IMR-90 (cell line): ENCODE measurements at regions not wholly inside any gene's neighbourhood (a gene's known extent, or its start where the extent isn't known, plus 50 kb on each side); places are given as distances from the start of the nearest gene placed in this dataset.

Experiments
- ATAC-seq: fragments of 200-7000 bp; cut with Tn5 transposase; 2 replicates; pipeline ENCODE4 v1.9.1; 2020; ENCODE audit warnings: low read depth, mild to moderate bottlenecking, moderate library complexity
- BruUV-seq: library from RNA; stranded (reverse); fragments of 400-500 nt; replicated peaks from 2 replicates; lab custom pipeline; 2021; lab: Mats Ljungman, UMichigan
- CTCF ChIA-PET: fragments of 300-600 bp; formaldehyde crosslinking; extraction: SDS; loops from one replicate; lab custom pipeline; 2021; ENCODE audit warnings: antibody characterized with exemption; lab: Yijun Ruan, JAX
- POLR2A ChIA-PET: fragments of 300-600 bp; sonication (Branson Sonifier 250); formaldehyde crosslinking; loops from one replicate; lab custom pipeline; 2022; ENCODE audit warnings: antibody characterized with exemption; ENCODE audit not compliant: unreplicated experiment; lab: Charles Lee
- DNase-seq: peaks from one replicate; pipeline ENCODE4 v3.0.0; 2013
- H2AFZ ChIP-seq: replicated peaks from 2 replicates; pipeline ENCODE3; 2013; ENCODE audit warnings: low read length, mild to moderate bottlenecking; ENCODE audit not compliant: poor library complexity
- H2AK5ac ChIP-seq: 2 replicates; pipeline ENCODE4 v1.6.1; 2013; ENCODE audit warnings: low read depth, low read length, inconsistent platforms
- H2AK9ac ChIP-seq: replicated peaks from 2 replicates; pipeline ENCODE3; 2013; ENCODE audit warnings: mild to moderate bottlenecking, low read depth, low read length, moderate library complexity; ENCODE audit not compliant: poor library complexity
- H2BK120ac ChIP-seq: 2 replicates; pipeline ENCODE4 v1.6.1; 2013; ENCODE audit warnings: low read depth, low read length, inconsistent platforms
- H2BK15ac ChIP-seq: 3 replicates; pipeline ENCODE4 v1.6.1; 2013; ENCODE audit warnings: low read depth, low read length, inconsistent platforms
- H2BK20ac ChIP-seq: 2 replicates; pipeline ENCODE4 v1.6.1; 2013; ENCODE audit warnings: low read depth, mild to moderate bottlenecking, inconsistent platforms, low read length, moderate library complexity
- H2BK5ac ChIP-seq: 2 replicates; pipeline ENCODE4 v1.6.1; 2013; ENCODE audit warnings: mild to moderate bottlenecking, low read depth, low read length, inconsistent platforms; ENCODE audit not compliant: poor library complexity, severe bottlenecking
- H3K14ac ChIP-seq: replicated peaks from 2 replicates; pipeline ENCODE4 v1.6.1; 2013; ENCODE audit warnings: low read depth, low read length, inconsistent platforms
- H3K18ac ChIP-seq: 2 replicates; pipeline ENCODE4 v1.6.1; 2013; ENCODE audit warnings: low read depth, low read length, control low read depth
- H3K23ac ChIP-seq: 2 replicates; pipeline ENCODE4 v1.6.1; 2013; ENCODE audit warnings: low read depth, low read length, inconsistent platforms
- H3K27ac ChIP-seq: 2 replicates; pipeline ENCODE4 v1.5.1; 2013; ENCODE audit warnings: mild to moderate bottlenecking, control low read depth, low read length; ENCODE audit not compliant: insufficient read depth
- H3K27me3 ChIP-seq: 2 replicates; pipeline ENCODE4 v1.6.1; 2013; ENCODE audit warnings: low read length; ENCODE audit not compliant: control insufficient read depth, insufficient read depth
- H3K36me3 ChIP-seq: 2 replicates; pipeline ENCODE4 v1.6.1; 2013; ENCODE audit warnings: low read length, mixed read lengths; ENCODE audit not compliant: control insufficient read depth, insufficient read depth
- H3K4ac ChIP-seq: 2 replicates; pipeline ENCODE4 v1.6.1; 2013; ENCODE audit warnings: low read depth, low read length, inconsistent platforms
- H3K4me1 ChIP-seq: 2 replicates; pipeline ENCODE4 v1.6.1; 2013; ENCODE audit warnings: low read length, mixed read lengths; ENCODE audit not compliant: control insufficient read depth, insufficient read depth
- H3K4me2 ChIP-seq: 2 replicates; pipeline ENCODE4 v1.6.1; 2013; ENCODE audit warnings: low read depth, mild to moderate bottlenecking, control low read depth, low read length, moderate library complexity
- H3K4me3 ChIP-seq: 2 replicates; pipeline ENCODE4 v1.5.1; 2013; ENCODE audit warnings: low read depth, mild to moderate bottlenecking, control low read depth, low read length, moderate library complexity; ENCODE audit not compliant: insufficient read depth
- H3K56ac ChIP-seq: 2 replicates; pipeline ENCODE4 v1.6.1; 2013; ENCODE audit warnings: low read length, inconsistent platforms; ENCODE audit not compliant: insufficient read depth; ENCODE audit errors: extremely low read depth
- H3K79me1 ChIP-seq, 2 experiments: 2 replicates each; pipeline ENCODE4 v1.6.1; 2013; ENCODE audit warnings: low read length in 2 of 2, inconsistent platforms in 1 of 2, low read depth in 1 of 2
- H3K9ac ChIP-seq: 2 replicates; pipeline ENCODE4 v1.6.1; 2013; ENCODE audit warnings: low read depth, low read length, control low read depth
- H3K9me1 ChIP-seq: 2 replicates; pipeline ENCODE4 v1.6.1; 2013; ENCODE audit warnings: low read length, inconsistent platforms; ENCODE audit not compliant: insufficient read depth
- H3K9me3 ChIP-seq: 2 replicates; pipeline ENCODE4 v1.6.1; 2013; ENCODE audit warnings: low read length; ENCODE audit not compliant: control insufficient read depth, insufficient read depth
- H4K20me1 ChIP-seq: 2 replicates; pipeline ENCODE4 v1.6.1; 2013; ENCODE audit warnings: low read length, inconsistent platforms; ENCODE audit not compliant: insufficient read depth
- H4K5ac ChIP-seq: 2 replicates; pipeline ENCODE4 v1.6.1; 2013; ENCODE audit warnings: mild to moderate bottlenecking, low read depth, low read length, control low read depth
- H4K8ac ChIP-seq, 2 experiments: 2 replicates each; pipeline ENCODE4 v1.6.1; 2013; ENCODE audit warnings: low read depth in 2 of 2, low read length in 2 of 2, control low read depth in 1 of 2, inconsistent platforms in 1 of 2
- H4K91ac ChIP-seq: 2 replicates; pipeline ENCODE4 v1.6.1; 2013; ENCODE audit warnings: low read depth, low read length, inconsistent platforms; ENCODE audit not compliant: insufficient read depth
- BHLHE40 ChIP-seq: fragments of 150-350 bp; IDR thresholded peaks from 2 replicates; pipeline ENCODE4 v1.6.1; 2016; ENCODE audit warnings: mild to moderate bottlenecking, low read depth, low read length
- CEBPB ChIP-seq: IDR thresholded peaks from 2 replicates; pipeline ENCODE4 v1.6.1; 2012; ENCODE audit warnings: low read depth, low read length, improper control_type of control experiment
- CTCF ChIP-seq: conservative IDR thresholded peaks from 2 replicates; pipeline ENCODE4 v1.5.1; 2012; ENCODE audit warnings: mild to moderate bottlenecking, low read depth, low read length, improper control_type of control experiment
- FOS ChIP-seq: fragments of 150-350 bp; IDR thresholded peaks from 2 replicates; pipeline ENCODE4 v1.6.1; 2016; ENCODE audit warnings: low read depth, low read length
- MAFK ChIP-seq: IDR thresholded peaks from 2 replicates; pipeline ENCODE4 v1.6.1; 2012; ENCODE audit warnings: low read depth, low read length, improper control_type of control experiment
- MXI1 ChIP-seq: IDR thresholded peaks from 2 replicates; pipeline ENCODE4 v1.6.1; 2012; ENCODE audit warnings: low read depth, mild to moderate bottlenecking, low read length, moderate library complexity, borderline replicate concordance
- NFE2L2 ChIP-seq: fragments of 150-350 bp; IDR thresholded peaks from 2 replicates; pipeline ENCODE4 v1.6.1; 2016; ENCODE audit warnings: low read depth, mild to moderate bottlenecking, low read length
- POLR2A ChIP-seq: IDR thresholded peaks from 2 replicates; pipeline ENCODE4 v1.6.1; 2012; ENCODE audit warnings: mild to moderate bottlenecking, low read depth, low read length
- RFX5 ChIP-seq: IDR thresholded peaks from 2 replicates; pipeline ENCODE4 v1.8.0; 2012; ENCODE audit warnings: low read depth, mild to moderate bottlenecking, low read length, moderate library complexity
- SMC3 ChIP-seq: fragments of 150-350 bp; IDR thresholded peaks from 2 replicates; pipeline ENCODE4 v1.6.1; 2016; ENCODE audit warnings: low read depth, mild to moderate bottlenecking, antibody characterized with exemption, low read length, moderate library complexity
- USF2 ChIP-seq: fragments of 150-350 bp; IDR thresholded peaks from 2 replicates; pipeline ENCODE4 v1.6.1; 2017; ENCODE audit warnings: mild to moderate bottlenecking, antibody characterized with exemption, low read length, low read depth
- dilution Hi-C: fragments of 300-500 bp; cut with HindIII; formaldehyde crosslinking; loops from one replicate; pipeline ENCODE4 v1.14.3; 2018; ENCODE audit warnings: low sequenced_read_pairs; ENCODE audit not compliant: unreplicated experiment
- in situ Hi-C: fragments of 300-500 bp; cut with MboI; formaldehyde crosslinking; loops from 3 replicates; pipeline ENCODE4 v1.14.3; 2019; ENCODE audit warnings: low sequenced_read_pairs, inconsistent platforms, mixed read lengths
- intact Hi-C: fragments of 100-400 bp; cut with micrococcal nuclease; formaldehyde crosslinking; loops from 2 replicates; pipeline ENCODE4 v1.10.0; 2022
- TF ChIP-seq, protein P1 (sequence below): fragments of 150-350 bp; IDR thresholded peaks from 2 replicates; pipeline ENCODE4 v1.6.1; 2016; ENCODE audit warnings: low read depth, mild to moderate bottlenecking, low read length, moderate library complexity, borderline replicate concordance

DNA sequence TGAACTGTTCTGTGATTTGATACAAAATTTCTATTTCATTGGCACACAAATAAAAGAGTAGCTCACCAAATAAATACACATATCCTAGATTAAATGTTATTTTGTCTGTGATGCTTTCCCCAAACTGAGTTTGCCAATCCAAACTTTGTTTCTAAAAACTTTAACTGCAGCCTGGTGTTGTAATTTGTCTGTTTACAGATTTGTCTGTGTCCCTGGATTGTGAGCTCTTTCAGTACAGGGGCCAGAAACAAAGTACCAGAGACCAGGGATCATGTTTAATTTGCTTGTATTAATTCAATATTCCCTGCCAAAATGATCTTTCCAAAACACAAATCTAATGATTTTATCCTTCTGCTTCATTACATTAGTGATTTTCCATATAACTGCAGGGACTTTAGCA is 1044.6 kb upstream of the GJE1 start:
- Histone ChIP-seq H3K14ac (no peak overlapping the region), H3K9ac (no peak overlapping the region), H3K18ac (no peak overlapping the region), H2BK15ac (no peak overlapping the region), H4K5ac (no peak overlapping the region), H3K79me1 (no peaks in the 10 kb centered on the region), H3K27me3 (no peaks in the 10 kb centered on the region), H3K4me1 (no peaks in the 10 kb centered on the region), H4K20me1 (no peaks in the 10 kb centered on the region), H3K9me1 (no peaks in the 10 kb centered on the region), H3K4ac (no peak overlapping the region), H3K36me3 (no peaks in the 10 kb centered on the region), H3K4me3 (no peak overlapping the region), H3K56ac (no peak overlapping the region), H2BK5ac (no peak overlapping the region), H4K91ac (no peak overlapping the region), H3K4me2 (no peak overlapping the region), H2AK9ac (no peak overlapping the region), H2AK5ac (no peak overlapping the region), H2BK120ac (no peak overlapping the region), H3K23ac (no peak overlapping the region), H3K27ac (no peak overlapping the region), H4K8ac (no peak overlapping the region), H2BK20ac (no peak overlapping the region), H3K9me3 (no peaks in the 10 kb centered on the region), H2AFZ (no peak overlapping the region)
- in situ Hi-C loops: no loop called here
- POLR2A ChIA-PET: no interaction called here
- no peak for ATAC-seq
- BruUV-seq: no TSS peak
- dilution Hi-C loops: no loop called here
- intact Hi-C loops: loop anchor here (10.0 kb wide), 1 partner anchor 263 kb away; no protein-coding TSS in a partner anchor
- no peak for DNase-seq
- TF ChIP-seq RFX5 (no peak), BHLHE40 (no peak), NFE2L2 (no peak), MAFK (no peak), POLR2A (no peak), CTCF (no peak), FOS (no peak), SMC3 (no peak), USF2 (no peak), CEBPB (no peak), MXI1 (no peak)
- TF ChIP-seq, protein P1, sequence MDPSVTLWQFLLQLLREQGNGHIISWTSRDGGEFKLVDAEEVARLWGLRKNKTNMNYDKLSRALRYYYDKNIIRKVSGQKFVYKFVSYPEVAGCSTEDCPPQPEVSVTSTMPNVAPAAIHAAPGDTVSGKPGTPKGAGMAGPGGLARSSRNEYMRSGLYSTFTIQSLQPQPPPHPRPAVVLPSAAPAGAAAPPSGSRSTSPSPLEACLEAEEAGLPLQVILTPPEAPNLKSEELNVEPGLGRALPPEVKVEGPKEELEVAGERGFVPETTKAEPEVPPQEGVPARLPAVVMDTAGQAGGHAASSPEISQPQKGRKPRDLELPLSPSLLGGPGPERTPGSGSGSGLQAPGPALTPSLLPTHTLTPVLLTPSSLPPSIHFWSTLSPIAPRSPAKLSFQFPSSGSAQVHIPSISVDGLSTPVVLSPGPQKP: no peak
- CTCF ChIA-PET: interaction anchor here (1.1 kb wide), 1 partner anchor 11 kb away, joined by 5 read pairs; no protein-coding TSS in a partner anchor
